SK-N-SH (cell line): ENCODE measurements at regions not wholly inside any gene's neighbourhood (a gene's known extent, or its start where the extent isn't known, plus 50 kb on each side); places are given as distances from the start of the nearest gene placed in this dataset.

Experiments
- CTCF ChIA-PET: fragments of 300-600, 350-600 bp; formaldehyde crosslinking; extraction: SDS; loops from one replicate; lab custom pipeline; 2021; lab: Yijun Ruan, JAX
- POLR2A ChIA-PET: fragments of 350-600 bp; sonication (Branson Sonifier 250); formaldehyde crosslinking; extraction: SDS; loops from one replicate; lab custom pipeline; 2020; ENCODE audit warnings: antibody characterized with exemption, inconsistent platforms; lab: Yijun Ruan, JAX
- DNase-seq: peaks from one replicate; pipeline ENCODE4 v3.0.0; 2012
- H2AFZ ChIP-seq: fragments of 200-600 bp; sonication (generic); 2 replicates; pipeline ENCODE4 v1.8.1; 2016; ENCODE audit warnings: antibody characterized with exemption, mild to moderate bottlenecking, low read depth
- H3F3A ChIP-seq: fragments of 200-600 bp; sonication (generic); replicated peaks from 2 replicates; pipeline ENCODE3; 2016; ENCODE audit warnings: antibody characterized with exemption, mild to moderate bottlenecking; ENCODE audit not compliant: insufficient read depth
- H3K27ac ChIP-seq, 2 experiments: fragments of 200-500 bp in 1 of 2; fragments of 200-600 bp in 1 of 2; sonication (Bioruptor generic) in 1 of 2; sonication (generic), shearing (Covaris generic) in 1 of 2; 2 replicates each; pipeline versions ENCODE4 v1.5.1 to v1.6.1; 2014 to 2016; ENCODE audit warnings: low read depth in 2 of 2, inconsistent platforms in 1 of 2, low read length in 1 of 2, mild to moderate bottlenecking in 1 of 2, mixed read lengths in 1 of 2
- H3K27me3 ChIP-seq: fragments of 200-600 bp; sonication (generic), shearing (Covaris generic); 2 replicates; pipeline ENCODE4 v1.6.1; 2016; ENCODE audit warnings: mixed run types; ENCODE audit not compliant: insufficient read depth
- H3K36me3 ChIP-seq, 2 experiments: fragments of 200-500 bp in 1 of 2; fragments of 200-600 bp in 1 of 2; sonication (Bioruptor generic) in 1 of 2; sonication (generic) in 1 of 2; replicated peaks in 1 of 2; 2 replicates each; pipeline versions ENCODE3 to v1.5.1; 2014 to 2016; ENCODE audit warnings: low read length in 1 of 2, mild to moderate bottlenecking in 1 of 2; ENCODE audit not compliant: insufficient read depth in 2 of 2, control insufficient read depth in 1 of 2
- H3K4me1 ChIP-seq, 2 experiments: fragments of 200-500 bp in 1 of 2; fragments of 200-600 bp in 1 of 2; sonication (Bioruptor generic) in 1 of 2; sonication (generic), shearing (Covaris generic) in 1 of 2; 2 replicates each; pipeline versions ENCODE4 v1.5.1 to v1.6.1; 2014 to 2016; ENCODE audit warnings: low read depth in 1 of 2, low read length in 1 of 2, mixed run types in 1 of 2; ENCODE audit not compliant: insufficient read depth in 2 of 2, control insufficient read depth in 1 of 2
- H3K4me2 ChIP-seq: fragments of 200-600 bp; sonication (generic), shearing (Covaris generic); 2 replicates; pipeline ENCODE4 v1.6.1; 2017; ENCODE audit warnings: mixed run types
- H3K4me3 ChIP-seq, 2 experiments: fragments of 200-500 bp in 1 of 2; fragments of 200-600 bp in 1 of 2; sonication (Bioruptor generic) in 1 of 2; sonication (generic), shearing (Covaris generic) in 1 of 2; 2 replicates each; pipeline versions ENCODE4 v1.5.1 to v1.8.1; 2014 to 2016; ENCODE audit warnings: low read depth in 2 of 2, inconsistent platforms in 1 of 2, low read length in 1 of 2, mild to moderate bottlenecking in 1 of 2, mixed read lengths in 1 of 2, moderate library complexity in 1 of 2
- H3K79me2 ChIP-seq: fragments of 200-600 bp; sonication (generic); 2 replicates; pipeline ENCODE4 v1.8.1; 2017; ENCODE audit warnings: mild to moderate bottlenecking; ENCODE audit not compliant: insufficient read depth
- H3K9ac ChIP-seq: fragments of 200-600 bp; sonication (generic); 2 replicates; pipeline ENCODE4 v1.6.1; 2017; ENCODE audit warnings: mixed run types
- H3K9me2 ChIP-seq: fragments of 200-600 bp; sonication (generic); 2 replicates; pipeline ENCODE4 v1.6.1; 2017; ENCODE audit warnings: mixed run types
- H3K9me3 ChIP-seq: fragments of 200-600 bp; sonication (generic); 2 replicates; pipeline ENCODE4 v1.6.1; 2017; ENCODE audit warnings: mixed run types, mild to moderate bottlenecking, moderate library complexity
- H4K20me1 ChIP-seq: fragments of 200-600 bp; sonication (generic); 2 replicates; pipeline ENCODE4 v1.6.1; 2017; ENCODE audit warnings: mild to moderate bottlenecking, mixed run types; ENCODE audit not compliant: insufficient read depth
- ELF1 ChIP-seq: IDR thresholded peaks from 2 replicates; pipeline ENCODE4 v1.4.0; 2012
- EP300 ChIP-seq, 2 experiments: IDR thresholded peaks; 2 replicates each; pipeline versions ENCODE4 v1.4.0 to v1.6.1; 2012; ENCODE audit warnings: borderline replicate concordance in 1 of 2, low read depth in 1 of 2, low read length in 1 of 2
- GABPA ChIP-seq: IDR thresholded peaks from 2 replicates; pipeline ENCODE4 v1.4.0; 2012; ENCODE audit warnings: low read depth, mild to moderate bottlenecking
- GATA2 ChIP-seq: sonication (generic); formaldehyde crosslinking; IDR thresholded peaks from 2 replicates; pipeline ENCODE4 v1.5.0; 2020; ENCODE audit warnings: mild to moderate bottlenecking, missing genetic modification reagents
- NRF1 ChIP-seq: IDR thresholded peaks from 2 replicates; pipeline ENCODE4 v1.6.1; 2012; ENCODE audit warnings: low read depth, mild to moderate bottlenecking, low read length
- RAD21 ChIP-seq: IDR thresholded peaks from 2 replicates; pipeline ENCODE4 v1.6.1; 2012; ENCODE audit warnings: mild to moderate bottlenecking, low read length
- RCOR1 ChIP-seq: fragments of 150-350 bp; IDR thresholded peaks from 2 replicates; pipeline ENCODE4 v1.6.1; 2017; ENCODE audit warnings: antibody characterized with exemption, low read length
- RFX5 ChIP-seq: IDR thresholded peaks from 2 replicates; pipeline ENCODE4 v1.6.1; 2012; ENCODE audit warnings: mild to moderate bottlenecking, improper control_type of control experiment, low read length
- RXRA ChIP-seq: IDR thresholded peaks from 2 replicates; pipeline ENCODE4 v1.4.0; 2012; ENCODE audit warnings: low read depth, mild to moderate bottlenecking, borderline replicate concordance
- TCF12 ChIP-seq: IDR thresholded peaks from 2 replicates; pipeline ENCODE4 v1.4.0; 2012
- WGBS: methylation state at CpG from one replicate; pipeline ENCODE4 v1.1.6; 2017; ENCODE audit warnings: low lambda C conversion rate; 5-methylcytosine and 5-hydroxymethylcytosine counted together
- TF ChIP-seq, protein P1 (sequence below): fragments of 200-600 bp; sonication (generic); IDR thresholded peaks from 2 replicates; pipeline ENCODE4 v1.6.1; 2017; ENCODE audit warnings: antibody characterized with exemption, mild to moderate bottlenecking, moderate library complexity
- TF ChIP-seq, protein P2 (sequence below): IDR thresholded peaks from 2 replicates; pipeline ENCODE4 v1.4.0; 2012; ENCODE audit warnings: low read depth, borderline replicate concordance
- TF ChIP-seq, protein P3 (sequence below): fragments of 150-350 bp; IDR thresholded peaks from 2 replicates; pipeline ENCODE4 v1.6.1; 2016; ENCODE audit warnings: mild to moderate bottlenecking, low read depth, low read length
- TF ChIP-seq, protein P4 (sequence below): IDR thresholded peaks from 2 replicates; pipeline ENCODE4 v1.4.0; 2012; ENCODE audit warnings: low read depth

DNA sequence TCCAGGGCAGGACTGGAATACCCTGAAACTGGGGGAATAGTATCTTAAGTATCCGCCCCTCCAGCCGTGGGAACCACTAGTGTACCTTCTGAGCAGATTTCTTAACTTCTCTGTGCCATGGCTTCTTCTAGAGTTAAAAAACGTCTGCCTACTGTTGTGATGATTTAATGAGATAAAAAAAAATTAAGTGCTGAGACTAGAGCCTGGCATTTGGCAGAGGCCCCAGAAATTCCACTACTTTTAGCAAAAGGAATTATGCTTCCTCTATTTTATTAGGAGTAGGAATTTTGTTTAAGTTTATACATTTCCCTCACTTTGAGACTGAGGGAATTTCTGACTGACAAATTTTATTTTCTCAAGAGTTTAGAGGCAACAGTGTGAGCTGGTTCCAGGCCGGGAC is 371.2 kb upstream of the B3GAT1 start:
- no peaks in the 10 kb centered on the region for H3K27me3 ChIP-seq
- no peaks in the 10 kb centered on the region for H3F3A ChIP-seq
- WGBS, result 13% methylated on average over 4 of the region's 4 CpGs
- no peaks in the 10 kb centered on the region for H4K20me1 ChIP-seq
- H3K4me3 ChIP-seq, result no peak overlapping the region
- H3K4me1 ChIP-seq, result no peaks in the 10 kb centered on the region; a peak in 1 of 4 replicates
- no peaks in the 10 kb centered on the region for H3K79me2 ChIP-seq
- H2AFZ ChIP-seq, result no peak overlapping the region
- no peak overlapping the region for H3K4me2 ChIP-seq
- no peaks in the 10 kb centered on the region for H3K36me3 ChIP-seq
- POLR2A ChIA-PET, result no interaction called here
- no peaks in the 10 kb centered on the region for H3K9me2 ChIP-seq
- TF ChIP-seq RXRA (no peak), TCF12 (no peak), GATA2 (CRISPR knock-in tag) (no peak), GABPA (no peak), ELF1 (no peak), EP300 (IDR thresholded peaks at IDR 0.05; ENCODE audit: borderline replicate concordance in 1 of 2, low read depth in 1 of 2, low read length in 1 of 2) (no peak), RFX5 (no peak), NRF1 (no peak), RAD21 (no peak), RCOR1 (no peak)
- TF ChIP-seq, protein P1, sequence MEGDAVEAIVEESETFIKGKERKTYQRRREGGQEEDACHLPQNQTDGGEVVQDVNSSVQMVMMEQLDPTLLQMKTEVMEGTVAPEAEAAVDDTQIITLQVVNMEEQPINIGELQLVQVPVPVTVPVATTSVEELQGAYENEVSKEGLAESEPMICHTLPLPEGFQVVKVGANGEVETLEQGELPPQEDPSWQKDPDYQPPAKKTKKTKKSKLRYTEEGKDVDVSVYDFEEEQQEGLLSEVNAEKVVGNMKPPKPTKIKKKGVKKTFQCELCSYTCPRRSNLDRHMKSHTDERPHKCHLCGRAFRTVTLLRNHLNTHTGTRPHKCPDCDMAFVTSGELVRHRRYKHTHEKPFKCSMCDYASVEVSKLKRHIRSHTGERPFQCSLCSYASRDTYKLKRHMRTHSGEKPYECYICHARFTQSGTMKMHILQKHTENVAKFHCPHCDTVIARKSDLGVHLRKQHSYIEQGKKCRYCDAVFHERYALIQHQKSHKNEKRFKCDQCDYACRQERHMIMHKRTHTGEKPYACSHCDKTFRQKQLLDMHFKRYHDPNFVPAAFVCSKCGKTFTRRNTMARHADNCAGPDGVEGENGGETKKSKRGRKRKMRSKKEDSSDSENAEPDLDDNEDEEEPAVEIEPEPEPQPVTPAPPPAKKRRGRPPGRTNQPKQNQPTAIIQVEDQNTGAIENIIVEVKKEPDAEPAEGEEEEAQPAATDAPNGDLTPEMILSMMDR, result no peak
- TF ChIP-seq, protein P2, sequence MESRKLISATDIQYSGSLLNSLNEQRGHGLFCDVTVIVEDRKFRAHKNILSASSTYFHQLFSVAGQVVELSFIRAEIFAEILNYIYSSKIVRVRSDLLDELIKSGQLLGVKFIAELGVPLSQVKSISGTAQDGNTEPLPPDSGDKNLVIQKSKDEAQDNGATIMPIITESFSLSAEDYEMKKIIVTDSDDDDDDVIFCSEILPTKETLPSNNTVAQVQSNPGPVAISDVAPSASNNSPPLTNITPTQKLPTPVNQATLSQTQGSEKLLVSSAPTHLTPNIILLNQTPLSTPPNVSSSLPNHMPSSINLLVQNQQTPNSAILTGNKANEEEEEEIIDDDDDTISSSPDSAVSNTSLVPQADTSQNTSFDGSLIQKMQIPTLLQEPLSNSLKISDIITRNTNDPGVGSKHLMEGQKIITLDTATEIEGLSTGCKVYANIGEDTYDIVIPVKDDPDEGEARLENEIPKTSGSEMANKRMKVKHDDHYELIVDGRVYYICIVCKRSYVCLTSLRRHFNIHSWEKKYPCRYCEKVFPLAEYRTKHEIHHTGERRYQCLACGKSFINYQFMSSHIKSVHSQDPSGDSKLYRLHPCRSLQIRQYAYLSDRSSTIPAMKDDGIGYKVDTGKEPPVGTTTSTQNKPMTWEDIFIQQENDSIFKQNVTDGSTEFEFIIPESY, result no peak
- TF ChIP-seq, protein P3, sequence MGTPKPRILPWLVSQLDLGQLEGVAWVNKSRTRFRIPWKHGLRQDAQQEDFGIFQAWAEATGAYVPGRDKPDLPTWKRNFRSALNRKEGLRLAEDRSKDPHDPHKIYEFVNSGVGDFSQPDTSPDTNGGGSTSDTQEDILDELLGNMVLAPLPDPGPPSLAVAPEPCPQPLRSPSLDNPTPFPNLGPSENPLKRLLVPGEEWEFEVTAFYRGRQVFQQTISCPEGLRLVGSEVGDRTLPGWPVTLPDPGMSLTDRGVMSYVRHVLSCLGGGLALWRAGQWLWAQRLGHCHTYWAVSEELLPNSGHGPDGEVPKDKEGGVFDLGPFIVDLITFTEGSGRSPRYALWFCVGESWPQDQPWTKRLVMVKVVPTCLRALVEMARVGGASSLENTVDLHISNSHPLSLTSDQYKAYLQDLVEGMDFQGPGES, result no peak
- TF ChIP-seq, protein P4, sequence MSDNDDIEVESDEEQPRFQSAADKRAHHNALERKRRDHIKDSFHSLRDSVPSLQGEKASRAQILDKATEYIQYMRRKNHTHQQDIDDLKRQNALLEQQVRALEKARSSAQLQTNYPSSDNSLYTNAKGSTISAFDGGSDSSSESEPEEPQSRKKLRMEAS, result no peak
- no peaks in the 10 kb centered on the region for H3K9me3 ChIP-seq
- CTCF ChIA-PET, result interaction anchor here (1.1 kb wide), 1 partner anchor 19 kb away, joined by 3 read pairs; no protein-coding TSS in a partner anchor
- DNase-seq, result no peak
- no peak overlapping the region for H3K27ac ChIP-seq
- no peak overlapping the region for H3K9ac ChIP-seq
